HG03095 (cell line): ENCODE measurements at regions not wholly inside any gene's neighbourhood (a gene's known extent, or its start where the extent isn't known, plus 50 kb on each side); places are given as distances from the start of the nearest gene placed in this dataset.
"Not testable (repeated sequence)": the region's sequence is repeated elsewhere in the genome, so short reads cannot be mapped to it uniquely, and the experiment has no call there.

ENCODE experiments used
- ATAC-seq: cut with Tn5 transposase; IDR thresholded peaks from one replicate; pipeline ENCODE4 v1.9.1; 2021; ENCODE audit warnings: moderate library complexity; ENCODE audit not compliant: unreplicated experiment

DNA sequence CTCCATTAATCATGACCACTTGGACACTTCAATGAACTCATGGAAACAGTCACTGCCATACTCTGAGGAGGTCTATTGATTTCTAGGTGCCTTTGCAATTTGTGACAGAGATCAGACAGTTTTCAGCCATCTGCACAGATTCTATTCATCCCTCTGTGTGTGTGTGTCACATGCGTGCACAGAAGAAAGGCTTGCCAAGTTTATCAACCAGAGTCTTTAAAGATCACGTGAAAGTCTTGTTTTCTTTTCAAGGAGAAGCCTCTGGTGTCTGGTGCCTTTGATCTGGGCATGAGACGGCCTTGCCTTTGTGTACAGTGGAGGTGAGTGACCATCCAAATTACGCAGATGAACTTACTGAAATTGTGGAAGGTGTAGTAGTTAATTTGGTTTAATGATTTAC is 164.2 kb downstream of the VAPA start:
- ATAC-seq: no peak

DNA sequence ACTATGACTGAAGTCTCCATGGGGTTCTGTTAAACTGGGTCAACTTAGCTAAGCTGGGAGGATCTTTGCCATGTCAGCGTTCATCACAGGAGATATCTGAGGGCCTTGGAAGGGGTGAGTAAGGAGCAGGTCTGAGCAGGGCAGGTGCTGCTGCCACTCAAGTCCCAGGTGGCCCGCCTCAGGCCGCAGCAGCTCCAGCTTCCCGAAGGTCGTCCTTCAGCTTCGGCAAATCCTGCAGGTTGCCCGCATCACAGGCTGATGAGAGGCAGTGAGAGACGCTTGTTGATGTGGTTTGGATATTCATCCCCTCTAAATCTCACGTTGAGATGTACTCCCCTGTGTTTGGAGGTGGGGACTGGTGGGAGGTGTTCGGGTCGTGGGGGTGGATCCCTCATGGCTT is 166.6 kb downstream of the VAPA start:
- ATAC-seq: no peak

DNA sequence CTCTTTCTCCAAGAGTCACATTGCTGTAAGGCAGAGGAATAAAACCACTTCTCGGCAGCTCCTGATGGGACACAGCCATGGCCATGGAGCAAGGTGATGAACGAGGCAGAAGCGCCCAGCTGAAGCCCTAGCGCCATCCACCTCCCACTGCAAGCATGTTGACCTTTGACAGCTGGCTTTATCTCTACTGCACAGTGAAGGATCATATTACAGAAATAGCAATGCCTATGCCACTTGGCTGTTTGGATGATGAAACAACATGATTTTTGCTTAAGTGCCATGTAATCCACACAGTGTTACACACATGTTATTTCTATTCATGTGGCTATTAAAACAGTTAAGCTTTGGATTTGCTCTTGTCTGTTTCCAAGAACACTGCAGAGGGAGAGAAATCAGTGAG is 167.7 kb downstream of the VAPA start:
- ATAC-seq: no peak

DNA sequence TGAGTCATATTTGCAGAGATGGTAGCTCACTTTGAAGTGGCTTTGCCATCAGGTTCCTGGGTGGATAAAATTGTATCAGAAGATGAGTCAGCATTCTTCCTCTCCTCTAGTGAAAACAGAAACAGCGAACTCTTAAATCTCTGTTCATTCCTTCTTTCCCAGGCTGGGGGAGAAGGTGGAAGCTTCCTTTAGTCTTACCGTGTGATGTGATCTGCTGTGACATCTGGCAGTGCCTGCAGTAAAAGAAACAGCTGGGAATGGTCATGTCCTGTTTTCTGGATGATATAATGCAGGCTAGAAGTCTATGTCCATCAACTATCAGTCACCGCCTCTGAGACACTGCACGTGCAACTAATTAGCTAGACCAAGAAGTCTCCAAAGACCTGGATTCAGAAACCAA is 171.6 kb downstream of the VAPA start:
- ATAC-seq: no peak

DNA sequence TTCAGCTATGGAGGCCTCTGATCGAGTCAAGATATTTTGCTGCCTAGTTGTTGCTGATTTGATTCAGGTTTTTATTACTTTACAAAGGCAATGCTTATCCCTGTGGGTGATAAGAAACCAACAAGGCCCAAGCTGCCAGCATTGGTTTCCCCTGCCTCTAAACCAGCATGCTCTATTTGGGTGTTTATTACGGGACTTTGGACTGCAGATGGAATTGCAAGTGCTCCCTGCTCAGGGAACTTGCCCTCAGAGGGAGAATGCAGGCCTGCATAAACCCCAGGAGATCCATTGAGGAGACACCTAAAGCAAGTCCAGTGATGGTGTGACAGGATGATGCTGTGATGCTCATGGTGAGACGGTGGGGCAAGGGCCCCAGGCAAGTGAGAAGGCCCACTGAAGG is 172.1 kb downstream of the VAPA start:
- ATAC-seq: no peak

DNA sequence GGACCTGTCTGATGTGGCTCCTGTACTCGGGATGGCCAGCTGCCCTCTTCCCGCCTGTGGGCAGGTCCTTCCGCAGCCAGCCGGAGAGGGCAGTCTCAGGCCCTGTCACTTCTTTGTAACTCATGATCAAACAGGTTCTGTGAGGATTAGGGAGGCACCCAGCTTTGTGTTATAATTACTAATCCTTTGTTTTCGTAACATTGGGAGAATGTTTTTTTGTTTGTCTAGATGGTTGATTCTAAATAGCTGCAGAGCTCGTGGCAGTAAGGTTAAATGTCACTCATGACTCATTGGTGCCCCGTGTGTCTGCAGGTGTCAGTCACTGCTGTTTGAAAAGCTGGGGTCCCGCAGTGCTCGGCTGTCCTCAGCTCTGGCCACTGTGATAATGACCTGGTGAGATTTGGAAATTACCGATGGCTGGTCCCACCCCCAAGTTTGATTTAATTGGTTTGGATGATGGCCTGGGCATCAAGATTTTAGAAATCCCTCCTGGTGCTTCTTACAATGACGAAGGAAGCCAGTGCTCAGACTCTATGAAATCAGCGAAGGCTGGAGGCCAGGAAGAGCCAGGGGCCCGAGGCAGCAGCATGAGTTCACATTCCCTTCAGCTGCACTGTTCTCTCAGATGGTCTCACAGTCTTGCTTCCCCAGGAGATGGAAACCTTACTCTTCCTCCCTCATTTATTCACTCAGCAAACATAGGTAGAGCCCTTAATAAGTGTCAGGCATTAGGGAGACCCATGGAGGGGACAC is 172.8 kb downstream of the VAPA start:
- ATAC-seq: no peak

DNA sequence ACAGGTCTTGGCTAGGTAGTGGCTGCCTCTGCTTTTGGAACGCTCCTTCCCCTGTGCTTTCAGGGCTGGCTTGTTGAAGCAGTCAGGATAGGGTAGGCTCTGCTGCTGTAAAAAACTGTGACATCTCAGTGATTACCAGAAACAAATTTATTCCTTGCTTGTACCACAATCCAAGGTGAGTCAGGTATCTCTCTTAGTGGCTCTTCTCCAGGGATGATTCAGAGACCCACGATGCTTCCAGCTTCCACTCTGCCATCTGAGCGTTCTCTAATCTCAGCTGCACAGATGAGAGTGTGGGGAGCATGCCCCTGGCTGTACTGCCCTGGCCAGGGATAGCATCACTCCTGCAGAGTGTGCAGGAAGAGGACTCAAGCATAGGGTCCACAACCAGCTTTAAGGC is 174.9 kb downstream of the VAPA start:
- no peak for ATAC-seq

DNA sequence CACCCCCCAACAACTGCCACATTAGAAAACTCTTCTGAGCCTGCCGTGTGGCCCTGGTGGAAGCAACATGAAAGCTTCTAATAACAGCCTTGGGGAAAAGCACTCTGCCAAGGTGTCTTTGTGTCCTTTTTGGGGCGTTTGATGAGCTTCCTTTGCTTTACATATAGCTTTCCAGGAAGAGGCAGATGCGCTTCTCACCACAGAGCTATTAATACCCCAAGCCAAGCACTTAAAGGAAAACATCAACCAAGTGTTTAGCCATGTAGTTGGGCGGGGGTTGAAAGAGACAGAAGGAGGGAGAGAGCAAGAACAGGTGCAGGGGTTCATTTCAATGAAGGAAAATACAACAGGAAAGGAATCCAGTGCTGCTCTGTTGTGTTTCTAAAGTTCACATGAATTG is 176.1 kb downstream of the VAPA start:
- no peak for ATAC-seq

DNA sequence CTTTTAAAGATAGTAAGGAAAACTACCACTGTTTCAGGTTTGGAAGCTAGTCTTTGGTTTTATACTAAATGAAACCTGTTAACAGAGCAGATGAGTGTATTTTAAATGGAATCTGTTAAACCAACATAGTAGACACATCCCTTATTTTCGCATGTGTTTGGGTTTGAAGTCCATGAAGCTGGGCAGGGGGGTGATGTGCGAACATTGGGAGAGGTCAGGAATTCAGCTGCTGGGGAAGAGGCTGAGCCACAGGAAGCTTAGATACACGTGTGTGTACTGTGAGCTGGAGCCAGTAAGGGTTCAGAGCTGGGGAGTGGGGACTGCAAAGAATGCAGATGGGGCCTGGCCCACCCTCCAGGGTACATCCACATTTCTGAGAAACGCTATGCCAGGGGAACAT is 176.9 kb downstream of the VAPA start:
- no peak for ATAC-seq

DNA sequence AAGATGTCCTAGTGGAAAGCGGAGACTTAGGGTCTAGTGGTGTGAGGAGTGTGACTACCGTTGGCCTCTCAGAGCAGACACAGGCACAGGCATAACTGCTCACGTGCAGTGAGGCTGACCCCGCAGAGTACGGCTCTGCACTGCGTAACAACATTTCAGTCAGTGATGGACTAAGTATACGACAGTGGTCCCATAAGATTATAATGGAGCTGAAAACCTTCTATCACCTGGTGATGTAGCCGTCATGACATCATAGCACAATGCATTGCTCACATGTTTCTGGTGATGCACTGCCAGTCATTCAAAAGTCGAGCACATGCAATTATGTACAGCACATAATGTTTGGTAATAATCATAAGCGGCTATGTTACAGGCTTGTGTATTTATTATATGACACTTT is 179.6 kb downstream of the VAPA start:
- no peak for ATAC-seq

DNA sequence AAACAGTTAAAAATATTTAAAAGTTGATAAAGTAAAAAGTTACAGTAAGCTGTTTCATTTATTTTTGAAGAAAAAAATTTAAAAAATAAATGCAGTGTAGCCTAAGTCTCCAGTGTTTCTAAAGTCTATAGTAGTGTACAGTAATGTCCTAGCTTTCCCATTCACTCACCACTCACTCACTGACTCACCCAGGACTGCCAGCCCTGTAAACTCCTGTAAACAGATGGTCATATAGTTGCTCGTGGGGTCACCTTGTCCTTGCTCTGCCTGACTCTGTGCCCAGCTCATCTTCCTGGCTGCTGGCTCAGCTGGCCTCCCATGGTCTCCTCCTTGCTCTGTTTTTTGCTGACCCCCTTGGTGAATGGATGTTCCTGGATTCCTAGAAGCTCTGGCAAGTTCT is 180.3 kb downstream of the VAPA start:
- no peak for ATAC-seq

DNA sequence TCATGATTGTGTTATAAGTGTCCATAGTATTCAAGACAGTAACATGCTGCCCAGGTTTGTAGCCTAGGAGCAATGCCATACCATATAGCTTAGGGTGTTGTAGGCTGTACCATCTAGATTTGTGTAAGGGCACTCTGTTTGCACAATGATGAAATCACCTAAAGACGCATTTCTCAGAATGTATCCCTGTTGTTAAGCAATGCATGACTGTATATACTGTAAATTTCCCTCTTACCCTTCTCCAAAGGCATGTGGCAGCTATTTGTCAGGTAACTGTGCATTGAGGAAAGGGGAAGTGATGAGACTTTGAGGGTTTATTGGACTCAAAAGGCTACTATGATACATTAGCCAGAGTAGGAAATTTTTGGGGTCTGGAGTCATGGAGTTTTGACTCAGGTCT is 180.8 kb downstream of the VAPA start:
- ATAC-seq: no peak

DNA sequence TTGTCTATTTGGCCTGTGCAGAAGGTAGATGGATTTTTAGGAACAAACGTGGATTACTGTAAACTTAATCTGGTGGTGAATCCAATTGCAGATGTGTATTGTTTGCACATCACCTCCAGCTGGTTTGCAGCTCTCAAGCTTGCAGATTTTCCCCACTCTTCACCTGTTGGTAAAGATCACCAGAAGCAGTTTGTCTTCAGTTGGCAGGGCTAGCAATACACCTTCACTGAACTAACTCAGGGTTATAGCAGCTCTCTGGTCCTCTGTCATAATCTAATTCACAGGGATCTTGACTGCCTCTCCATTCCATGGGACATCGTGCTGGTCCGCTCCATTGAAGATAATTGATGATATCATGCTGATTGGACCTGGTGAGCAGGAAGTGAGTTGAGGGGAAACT is 181.5 kb downstream of the VAPA start:
- ATAC-seq: no peak

DNA sequence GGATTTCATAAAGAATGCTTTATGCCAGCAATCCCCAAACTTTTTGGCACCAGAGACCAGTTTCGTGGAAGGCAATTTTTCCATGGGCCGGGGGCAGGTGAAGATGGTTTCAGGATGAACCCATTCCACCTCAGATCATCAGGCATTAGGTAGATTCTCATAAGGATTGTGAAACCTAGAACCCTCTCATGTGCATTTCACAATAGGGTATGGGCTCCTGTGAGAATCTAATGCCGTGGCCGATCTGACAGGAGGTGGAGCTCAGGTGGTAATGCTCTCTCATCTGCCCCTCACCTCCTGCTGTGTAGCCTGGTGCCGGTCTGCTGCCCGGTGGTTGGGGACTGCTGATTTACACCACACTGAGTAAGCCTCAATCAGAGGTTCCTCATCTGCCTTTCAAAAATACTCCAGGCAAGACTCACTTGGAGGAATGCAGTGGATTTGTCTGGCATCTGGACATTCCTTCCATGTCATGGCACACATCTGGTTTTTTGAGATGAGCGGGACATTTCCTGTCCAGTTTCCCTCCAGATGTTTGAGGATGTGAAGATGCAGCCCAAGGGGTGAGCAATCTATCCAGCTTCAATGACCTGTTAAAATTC is 185.8 kb downstream of the VAPA start:
- no peak for ATAC-seq

DNA sequence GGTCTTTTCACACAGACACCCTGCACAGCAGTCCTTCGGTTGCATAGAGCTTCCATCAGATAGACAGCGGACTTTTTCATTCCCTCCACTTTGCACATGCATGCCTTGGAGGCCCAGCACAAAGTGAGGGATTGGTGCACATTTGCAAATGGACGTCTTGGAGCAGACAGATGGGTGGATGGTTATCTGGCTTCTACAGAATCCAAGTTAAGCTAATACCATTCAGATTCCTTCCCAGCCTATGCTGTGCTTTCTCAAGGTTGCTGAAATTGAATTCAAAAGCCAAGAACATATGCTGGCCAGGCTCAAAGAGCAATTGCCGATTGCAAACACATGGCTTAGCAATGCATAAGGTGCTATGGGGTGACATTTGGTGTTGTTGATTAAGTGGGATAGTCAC is 186.4 kb downstream of the VAPA start:
- ATAC-seq: no peak

DNA sequence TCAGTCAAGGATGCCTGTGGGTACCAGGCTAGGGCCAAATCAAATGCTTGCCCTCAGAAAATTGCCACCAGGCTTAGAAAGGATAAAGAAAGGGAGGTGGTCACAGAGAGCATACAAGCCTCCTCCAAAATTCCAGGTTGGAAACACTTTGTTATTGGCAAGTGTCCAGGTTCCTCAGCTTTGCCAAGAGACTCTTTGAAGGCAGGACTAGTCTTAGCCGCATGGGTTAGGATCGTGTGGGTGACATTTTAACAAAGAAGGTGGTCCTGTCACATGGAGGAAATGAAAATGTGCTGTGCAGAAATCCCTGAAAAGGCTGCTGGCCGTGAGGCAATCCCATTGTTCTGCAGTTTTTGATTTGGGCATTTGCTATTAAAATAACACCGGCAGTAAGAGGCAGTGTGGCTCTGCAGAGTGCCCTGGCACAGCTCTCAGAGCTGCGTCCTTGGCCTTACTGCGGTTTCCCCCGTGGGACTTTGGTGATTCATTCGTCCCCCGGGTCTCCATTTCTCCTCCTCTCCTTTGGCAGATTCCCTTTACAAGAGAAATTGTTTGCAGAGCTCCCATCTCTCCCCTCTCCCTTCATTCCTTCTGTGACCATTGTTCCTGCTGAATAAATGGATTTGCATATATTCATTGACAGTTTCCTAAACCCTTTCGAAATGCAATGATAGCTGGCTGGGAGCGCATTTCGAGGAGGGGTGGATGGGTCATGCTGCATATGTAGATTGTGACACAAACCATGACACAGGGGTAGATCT is 187.3 kb downstream of the VAPA start:
- ATAC-seq: no peak

DNA sequence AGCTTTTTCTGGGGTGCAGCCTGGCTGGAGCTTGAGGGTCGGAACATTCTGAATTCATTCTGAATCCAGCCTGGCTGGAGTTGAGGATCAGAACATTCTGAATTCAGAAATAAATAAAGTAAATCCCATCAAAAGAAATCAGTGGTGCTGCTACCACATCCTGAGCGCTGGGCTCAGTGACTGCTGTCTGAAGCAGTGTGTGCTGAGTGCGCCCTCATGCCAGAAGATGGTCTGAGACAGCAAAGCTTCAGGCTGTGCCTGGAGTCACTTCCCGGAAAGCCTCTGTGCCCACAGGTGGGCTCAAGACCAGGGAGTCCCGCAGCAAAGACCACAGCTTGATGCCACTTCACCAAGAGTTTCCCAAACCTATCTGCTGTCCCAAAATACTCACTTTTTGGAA is 187.9 kb downstream of the VAPA start:
- ATAC-seq: no peak

DNA sequence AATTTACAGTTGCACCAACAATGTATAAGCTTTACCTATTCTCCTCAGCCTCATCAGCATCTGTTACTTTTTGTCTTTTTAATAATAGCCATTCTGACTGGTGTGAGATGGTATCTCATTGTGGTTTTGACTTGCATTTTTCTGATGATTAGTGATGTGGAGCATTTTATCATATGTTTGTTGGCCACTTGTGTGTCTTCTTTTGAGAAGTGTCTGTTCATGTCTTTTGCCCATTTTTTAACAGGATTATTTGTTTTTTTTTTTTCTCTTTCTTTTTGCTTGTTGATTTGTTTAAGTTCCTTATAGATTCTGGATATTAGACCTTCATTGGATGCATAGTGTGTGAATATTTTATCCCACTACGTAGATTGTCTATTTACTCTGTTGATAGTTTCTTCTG is 191.3 kb downstream of the VAPA start:
- ATAC-seq: not testable (repeated sequence)

DNA sequence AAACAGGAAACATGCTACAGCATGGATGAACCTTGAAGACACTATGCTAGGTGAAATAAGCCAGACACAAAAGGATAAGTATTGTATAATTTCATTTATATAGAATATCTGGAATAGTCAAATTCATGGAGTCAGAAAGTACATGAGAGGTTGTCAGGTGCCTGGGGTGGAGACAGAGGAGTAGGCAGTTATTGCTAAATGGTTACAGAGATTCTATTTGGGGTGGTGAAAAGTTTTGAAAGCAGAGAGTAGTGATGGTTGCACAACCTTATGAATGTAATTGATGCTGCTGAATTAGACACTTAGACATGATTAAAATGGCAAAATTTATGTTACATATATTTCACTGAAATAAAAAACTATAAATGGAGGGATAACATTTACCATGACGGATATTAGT is 197.4 kb downstream of the VAPA start:
- no peak for ATAC-seq

DNA sequence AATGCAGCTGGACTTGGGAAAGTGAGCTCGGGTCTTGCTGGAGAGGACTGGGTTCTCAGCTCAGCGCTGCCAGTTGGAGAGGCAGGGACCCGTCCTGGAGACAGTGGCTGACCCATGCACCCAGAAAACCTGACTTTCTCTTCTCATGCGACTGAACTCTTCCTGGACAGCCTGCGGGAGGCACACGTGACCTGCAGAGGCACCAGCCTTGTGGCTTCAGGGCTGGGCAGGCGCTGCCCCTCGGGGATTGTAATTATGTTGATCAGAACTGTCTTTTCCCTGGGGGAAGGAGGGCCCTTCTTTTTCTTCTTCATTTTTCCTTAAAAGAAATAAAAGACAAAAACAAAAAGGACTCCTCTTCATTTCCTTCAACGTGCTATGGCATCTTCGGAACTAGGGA is 198.1 kb downstream of the VAPA start:
- no peak for ATAC-seq

DNA sequence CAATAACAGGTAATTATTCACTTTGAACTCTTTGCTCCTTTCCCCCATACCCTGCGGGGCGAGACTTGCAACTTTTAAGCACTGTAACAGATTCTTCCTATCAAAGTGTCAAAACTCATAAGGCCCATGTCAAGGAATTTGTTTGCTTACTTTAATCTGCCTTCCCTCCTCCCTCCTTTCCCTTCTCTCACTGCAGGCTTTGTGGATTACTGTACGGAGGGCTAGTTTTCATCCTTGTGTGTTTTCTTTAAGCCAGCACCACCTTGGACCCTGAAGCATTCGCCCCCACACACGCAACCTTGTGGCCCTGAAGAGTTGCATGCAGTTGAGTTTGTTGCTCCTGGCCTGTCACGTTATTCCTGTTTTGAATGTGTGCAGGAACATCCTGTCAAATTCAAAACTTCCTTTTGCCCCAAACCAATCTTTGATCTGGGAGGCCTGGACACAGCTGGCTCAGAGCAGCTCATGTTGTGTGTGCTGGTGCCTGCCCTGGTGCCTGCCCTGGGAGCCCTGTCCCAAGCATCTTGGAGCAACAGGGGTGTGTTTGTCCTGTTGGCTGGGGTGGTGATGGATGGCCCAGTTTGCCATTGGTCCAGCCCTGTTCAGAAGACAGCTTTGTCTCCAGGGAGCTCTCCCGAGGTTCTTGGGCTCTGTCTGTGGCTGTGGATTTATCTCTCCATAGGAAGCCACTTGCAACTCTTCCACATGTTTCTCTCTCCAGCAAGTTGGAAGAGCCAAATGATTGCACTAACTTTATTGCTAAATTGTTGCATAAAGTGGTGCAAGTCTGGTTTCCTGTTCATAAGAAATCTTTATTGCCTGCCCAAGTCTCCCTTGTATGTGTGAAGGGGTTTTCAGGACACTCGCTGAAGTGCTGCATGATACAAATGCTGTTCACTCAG is 199.6 kb downstream of the VAPA start:
- no peak for ATAC-seq
